ENCODE measurements at regions not wholly inside any gene's neighbourhood (a gene's known extent, or its start where the extent isn't known, plus 50 kb on each side); places are given as distances from the start of the nearest gene placed in this dataset.
"Not testable (repeated sequence)": the region's sequence is repeated elsewhere in the genome, so short reads cannot be mapped to it uniquely, and the experiment has no call there.

DNA sequence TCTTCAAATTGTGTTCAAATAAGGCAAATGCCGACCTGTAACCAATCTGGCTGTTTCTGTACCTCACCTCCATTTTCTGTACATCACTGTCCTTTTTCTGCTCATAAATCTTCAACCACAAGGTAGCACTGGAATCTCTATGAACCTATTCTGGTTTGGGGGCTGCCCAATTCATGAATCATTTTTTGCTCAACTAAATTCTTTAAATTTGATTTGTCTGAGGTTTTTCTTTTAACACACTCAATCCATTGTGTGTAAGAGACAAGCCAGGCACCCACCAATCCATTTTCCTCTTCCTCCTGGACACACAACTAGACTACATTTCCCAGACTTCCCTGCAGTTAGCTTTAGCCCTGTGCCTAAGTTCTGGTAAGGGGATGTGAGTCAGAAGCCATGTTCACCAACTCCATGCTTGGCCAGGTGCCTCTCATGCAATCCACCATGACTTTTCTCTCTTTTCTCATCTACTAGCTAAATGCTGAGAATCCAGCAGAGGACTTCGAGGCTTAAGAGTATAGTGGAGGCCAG, 193.2 kb upstream of the KLF3 start:
- peak; percentile 1 for DNase-seq (ENCODE audit: low read depth)

DNA sequence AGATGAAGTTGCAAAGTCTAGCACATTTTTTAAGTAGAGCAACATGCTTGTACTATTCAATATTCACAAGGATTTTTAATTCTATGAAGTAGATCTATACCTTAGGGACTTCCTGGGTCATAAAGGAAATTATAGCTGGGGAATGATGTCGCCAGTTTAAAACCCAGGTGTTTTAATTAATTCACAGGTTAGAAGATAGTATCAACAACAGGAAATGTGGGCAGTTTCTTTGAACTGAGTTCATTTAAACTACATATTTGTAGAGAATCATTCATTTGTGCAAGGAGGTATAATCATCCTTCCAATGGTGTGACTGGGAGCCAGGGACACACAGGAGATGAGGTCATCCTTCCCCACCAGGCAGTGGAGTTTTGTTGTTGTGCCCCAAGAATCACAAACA, 181.3 kb upstream of the KLF3 start:
- no peak for DNase-seq (ENCODE audit: low read depth)

DNA sequence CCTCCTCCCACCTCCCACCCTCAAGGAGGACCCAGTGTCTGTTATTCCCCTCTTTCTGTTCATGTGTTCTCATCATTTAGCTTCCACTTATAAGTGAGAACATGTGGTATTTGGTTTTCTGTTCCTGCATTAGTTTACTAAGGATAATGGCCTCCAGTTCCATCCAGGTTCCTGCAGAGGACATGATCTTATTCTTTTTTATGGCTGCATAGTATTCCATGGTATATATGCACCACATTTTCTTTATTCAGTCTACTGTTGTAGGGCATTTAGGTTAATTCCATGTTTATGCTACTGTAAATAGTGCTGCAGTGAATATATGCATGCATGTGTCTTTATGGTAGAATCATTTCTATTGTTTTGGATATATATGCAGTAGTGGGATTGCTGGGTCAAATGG, 180.4 kb upstream of the KLF3 start:
- DNase-seq (ENCODE audit: low read depth), result not testable (repeated sequence)

DNA sequence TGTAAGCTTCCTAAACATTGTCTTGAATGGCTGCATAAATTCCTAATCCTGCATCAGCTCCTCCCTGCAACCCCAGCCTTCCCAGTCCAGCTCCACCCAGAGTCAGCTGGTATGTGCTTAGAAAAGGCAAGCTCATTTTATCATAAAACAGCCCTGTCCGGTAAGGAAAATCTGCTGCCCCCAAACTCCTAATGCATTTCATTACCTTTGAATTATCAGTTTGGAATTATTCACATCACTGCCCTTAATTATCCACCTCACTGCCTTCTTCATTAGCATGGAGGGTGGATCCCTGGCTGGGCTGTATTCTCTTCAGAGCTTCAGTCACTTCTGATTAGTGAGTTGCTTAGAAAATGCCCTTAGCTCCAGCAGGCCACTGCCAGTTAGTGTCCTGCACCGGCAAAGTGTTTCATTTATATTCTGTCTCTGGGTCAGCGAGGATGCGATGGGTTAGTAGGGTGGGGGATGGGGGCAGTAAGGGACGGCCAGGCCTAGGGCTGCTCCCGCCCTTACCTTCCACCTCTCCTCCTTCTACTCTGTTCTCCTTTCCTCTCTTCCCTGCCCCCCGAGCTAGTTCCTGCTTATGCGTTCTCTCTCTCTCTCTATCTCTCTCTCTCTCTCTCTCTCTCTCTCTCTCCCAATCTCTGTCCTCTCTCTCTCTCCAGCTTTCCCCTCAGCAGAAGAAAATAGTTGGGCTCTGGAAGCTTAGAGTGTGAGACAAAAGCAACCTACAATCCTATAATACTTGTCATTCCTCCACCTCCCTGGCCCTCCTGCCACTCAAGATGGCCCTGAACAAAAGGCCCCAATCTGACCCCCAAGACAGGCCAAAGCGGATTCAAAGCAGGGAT, 174.8 kb upstream of the KLF3 start:
- DNase-seq (ENCODE audit: low read depth), result no peak

DNA sequence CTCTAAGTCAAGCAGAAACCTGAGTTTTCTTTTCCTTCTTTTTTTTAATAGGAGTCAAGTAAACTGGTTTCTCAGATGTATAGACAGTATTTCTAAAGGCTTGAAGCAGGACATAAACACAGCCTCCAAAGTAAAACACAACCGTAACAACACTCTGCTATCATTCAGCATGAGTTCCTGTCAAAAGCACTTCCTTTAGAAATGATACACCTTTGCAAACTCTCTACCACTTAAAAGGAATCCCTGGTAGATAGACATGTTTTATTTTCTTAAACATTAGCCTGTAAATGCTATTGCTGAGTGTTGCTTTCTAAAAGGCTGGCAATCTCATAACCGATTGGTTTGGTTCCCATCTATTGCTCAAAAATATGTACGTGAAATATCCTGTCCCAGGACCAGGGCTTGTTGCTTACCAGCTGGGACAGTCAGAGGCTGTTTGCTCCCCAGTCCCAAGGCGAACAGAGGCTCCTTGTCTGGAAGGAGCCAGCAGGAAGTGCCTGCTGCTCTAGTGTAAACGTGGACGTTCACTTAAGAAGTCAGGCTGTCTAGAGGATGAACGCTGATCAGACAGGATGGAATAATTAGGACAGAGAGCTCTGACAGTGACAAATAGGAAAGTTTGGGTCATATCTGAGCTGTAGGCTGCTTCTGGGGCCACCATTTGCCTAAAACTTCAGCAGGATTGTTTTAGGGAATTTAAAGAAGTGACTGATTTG, 173.9 kb upstream of the KLF3 start:
- peak; percentile 10 for DNase-seq (ENCODE audit: low read depth)

DNA sequence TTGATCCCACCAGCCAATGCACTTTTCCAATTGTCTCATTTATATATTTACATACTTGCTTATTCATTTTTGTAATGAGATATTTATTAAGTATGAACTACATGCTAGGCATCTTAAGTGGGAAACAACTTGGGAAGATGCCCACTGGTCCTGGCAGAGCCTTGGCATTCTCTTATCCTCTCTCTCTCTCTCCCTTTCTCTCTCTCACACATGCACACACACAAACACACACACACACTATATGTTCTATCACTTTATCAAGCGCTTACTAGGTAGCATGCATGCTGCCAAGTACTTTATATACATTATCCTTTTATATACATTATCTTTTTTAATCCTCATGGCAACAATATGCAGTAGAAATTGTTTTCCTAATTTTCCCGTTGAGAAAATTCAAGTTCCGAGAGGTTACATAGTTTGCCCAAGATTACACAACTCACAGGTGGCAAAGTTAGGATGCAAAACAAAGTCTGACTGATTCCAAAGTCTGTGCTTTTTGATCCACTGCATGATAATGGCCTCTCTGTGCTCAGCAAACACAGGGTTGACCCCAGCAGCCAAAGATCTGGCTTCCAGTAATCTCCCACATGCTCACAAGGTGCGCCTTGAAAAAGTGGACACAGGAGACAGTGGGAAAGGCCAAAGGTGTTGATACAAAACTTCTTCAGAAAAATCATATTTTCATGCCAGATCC, 173.1 kb upstream of the KLF3 start:
- no peak for DNase-seq (ENCODE audit: low read depth)

DNA sequence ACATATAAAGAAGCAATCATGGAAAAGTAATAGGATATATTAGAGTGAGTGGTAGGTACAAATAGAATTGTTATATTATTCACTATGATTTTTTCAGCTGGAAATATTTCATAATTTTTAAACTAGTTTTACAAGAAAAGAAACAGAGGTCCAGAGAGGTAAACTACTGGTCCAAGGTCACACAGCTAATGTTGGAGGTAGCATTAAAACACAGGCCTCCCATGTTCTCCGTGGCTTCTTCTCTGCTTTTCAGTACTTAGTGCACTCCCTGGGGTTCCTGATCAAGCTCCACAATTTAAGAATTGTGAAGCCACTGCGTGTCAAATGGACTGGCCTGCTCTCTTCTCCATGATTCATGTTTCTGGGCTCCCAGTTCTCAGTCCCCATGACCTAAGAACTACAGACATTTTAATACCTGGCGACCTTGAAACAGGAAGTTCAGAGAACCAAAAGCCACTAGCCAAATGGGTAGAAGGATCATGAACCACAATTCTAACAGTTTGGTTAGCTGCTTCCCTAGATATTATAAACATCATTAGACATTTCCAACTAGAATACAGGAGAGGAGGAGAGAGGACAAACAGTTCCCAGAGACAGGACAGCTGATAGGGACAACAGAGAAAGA, 172.0 kb upstream of the KLF3 start:
- DNase-seq (ENCODE audit: low read depth), result no peak

DNA sequence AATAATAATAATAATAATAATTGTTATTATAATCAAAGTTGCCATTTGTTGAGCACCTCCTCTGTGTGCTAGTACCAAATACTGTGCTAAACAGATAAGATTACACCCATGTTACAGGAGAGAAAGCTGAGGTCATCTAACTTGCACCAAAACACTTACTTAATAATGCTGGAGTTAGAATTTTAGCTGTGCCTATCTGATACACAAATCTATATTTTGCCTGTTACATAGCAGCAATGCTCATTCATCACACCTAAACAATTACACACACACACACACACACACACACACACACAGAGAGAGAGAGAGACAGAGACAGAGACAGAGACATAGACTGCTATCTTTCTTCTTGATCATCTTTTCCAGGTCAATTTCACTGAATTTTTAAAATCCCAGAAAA, 170.9 kb upstream of the KLF3 start:
- DNase-seq (ENCODE audit: low read depth), result no peak

DNA sequence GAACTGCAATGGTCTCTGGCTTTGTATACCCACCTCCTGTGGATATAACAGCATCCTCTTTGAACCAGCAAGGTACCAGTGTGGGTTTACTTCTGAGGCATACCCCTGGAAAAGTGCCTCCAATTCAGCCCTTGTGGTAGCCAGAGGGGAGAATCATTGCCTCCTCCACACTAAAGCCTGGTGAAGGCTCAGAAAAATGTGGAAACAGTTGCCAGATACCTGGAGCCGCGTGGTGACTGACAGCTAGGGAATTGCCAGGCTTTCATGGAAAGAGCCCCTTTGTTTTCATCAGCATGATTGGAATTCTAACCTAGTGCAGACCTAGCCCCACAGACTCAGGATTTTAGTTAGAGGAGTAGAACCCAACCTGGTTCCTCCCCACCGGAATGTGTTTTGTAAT, 168.6 kb upstream of the KLF3 start:
- no peak for DNase-seq (ENCODE audit: low read depth)

DNA sequence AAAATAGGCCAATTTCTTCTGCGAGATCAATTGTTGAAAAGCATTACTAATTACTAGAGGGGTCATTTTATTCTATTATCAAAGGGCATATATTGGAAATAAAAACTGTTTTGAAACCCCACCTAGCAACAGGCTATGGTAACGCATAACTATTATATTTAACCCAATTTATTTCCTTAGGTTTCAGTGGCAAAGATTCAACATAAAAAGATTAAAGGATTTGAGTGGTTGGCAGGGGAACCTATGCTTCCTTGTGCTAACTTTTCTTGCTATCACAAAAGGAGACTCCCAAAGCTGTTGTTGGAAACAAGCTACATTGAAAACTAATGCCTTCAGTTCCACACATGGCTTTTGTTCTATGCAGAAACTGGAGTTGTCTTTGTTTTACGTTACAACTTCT, 166.9 kb upstream of the KLF3 start:
- DNase-seq (ENCODE audit: low read depth), result no peak

DNA sequence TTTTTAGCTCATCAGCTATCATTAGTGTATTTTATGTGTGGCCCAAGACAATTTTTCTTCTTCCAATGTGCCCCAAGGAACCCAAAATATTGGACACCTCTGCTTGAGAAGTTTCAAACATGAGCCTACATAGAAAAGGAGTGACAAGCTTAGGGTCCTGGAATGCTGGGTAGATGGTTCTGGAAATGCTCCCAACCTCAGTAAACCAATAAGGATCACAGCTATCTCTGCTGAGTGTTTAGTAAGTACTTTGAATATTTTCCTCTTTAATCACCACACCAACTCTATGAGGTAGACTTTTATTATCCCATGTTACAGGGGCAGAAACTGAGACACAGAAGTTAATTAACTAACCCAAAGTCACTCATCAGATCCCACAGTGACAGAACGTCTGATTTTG, 164.9 kb upstream of the KLF3 start:
- no peak for DNase-seq (ENCODE audit: low read depth)

DNA sequence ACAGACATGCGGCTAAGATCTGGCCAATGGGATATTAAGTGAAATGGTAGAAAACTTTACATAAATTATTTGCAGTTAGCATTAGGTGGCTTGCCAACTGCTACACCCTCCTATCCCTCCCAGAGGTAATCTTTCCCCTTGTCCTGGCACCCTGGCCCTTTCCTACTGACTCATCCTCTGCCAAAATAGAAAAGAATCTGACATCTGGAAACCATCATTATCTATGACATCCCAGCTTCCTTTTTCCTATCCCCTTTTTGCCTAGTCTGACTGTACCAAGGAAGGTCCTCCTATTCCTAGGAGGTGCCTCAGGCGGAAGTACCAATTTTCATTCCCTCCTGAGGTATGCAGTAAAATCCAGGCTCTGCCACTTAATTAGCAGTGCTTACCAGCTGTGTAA, 163.6 kb upstream of the KLF3 start:
- no peak for DNase-seq (ENCODE audit: low read depth)

DNA sequence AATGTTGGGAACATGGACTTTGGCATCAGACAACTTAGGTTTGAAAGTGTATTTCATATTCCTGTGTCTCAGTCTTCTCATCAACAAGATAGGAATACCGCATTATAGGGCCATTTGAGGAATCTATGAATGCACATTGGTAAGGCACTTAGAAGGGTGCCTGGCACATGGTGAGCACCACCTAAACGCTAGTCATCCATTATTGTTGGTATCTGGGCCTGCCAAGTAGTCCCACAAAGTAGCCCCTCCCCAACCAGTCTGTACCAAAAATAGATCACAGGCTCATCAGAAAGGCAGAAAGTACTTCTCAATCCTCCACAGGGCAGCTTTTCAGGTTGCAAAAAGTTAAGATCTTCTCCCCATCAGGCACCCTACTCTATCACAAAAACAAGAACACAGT, 162.3 kb upstream of the KLF3 start:
- DNase-seq (ENCODE audit: low read depth), result no peak

DNA sequence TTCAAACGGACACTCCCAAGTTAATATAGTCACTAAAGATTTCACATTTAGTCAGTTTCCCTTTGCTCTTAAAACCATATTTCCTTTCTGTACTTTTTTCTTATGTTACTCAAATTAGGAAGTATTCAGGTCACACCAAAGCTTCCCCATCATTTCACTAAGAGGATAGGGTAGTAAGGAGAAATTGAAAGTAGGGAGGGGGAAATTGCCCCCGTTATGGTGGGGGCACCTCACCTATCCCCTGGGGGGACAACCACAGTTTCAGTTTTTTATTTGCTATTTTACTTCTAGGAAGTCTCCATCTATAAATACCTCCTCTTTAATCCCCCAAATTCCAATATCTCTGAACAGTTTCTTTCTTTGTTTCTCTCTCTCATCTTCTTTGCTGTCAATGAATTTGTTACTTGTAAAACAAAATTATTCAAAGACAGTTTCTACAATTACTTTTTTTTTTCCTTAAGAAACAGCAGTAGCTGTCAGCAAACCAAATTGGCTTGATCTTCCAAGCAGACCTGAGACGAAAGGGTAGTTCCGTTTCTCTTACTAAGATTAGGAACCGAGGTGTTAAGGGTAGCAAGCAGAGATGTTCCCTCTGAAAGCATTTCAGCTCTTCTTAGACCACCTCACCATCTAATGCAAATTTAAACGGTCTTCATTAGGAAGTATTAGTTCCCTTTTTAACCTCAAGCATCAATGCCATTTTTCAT, 160.2 kb upstream of the KLF3 start:
- DNase-seq (ENCODE audit: low read depth), result no peak

DNA sequence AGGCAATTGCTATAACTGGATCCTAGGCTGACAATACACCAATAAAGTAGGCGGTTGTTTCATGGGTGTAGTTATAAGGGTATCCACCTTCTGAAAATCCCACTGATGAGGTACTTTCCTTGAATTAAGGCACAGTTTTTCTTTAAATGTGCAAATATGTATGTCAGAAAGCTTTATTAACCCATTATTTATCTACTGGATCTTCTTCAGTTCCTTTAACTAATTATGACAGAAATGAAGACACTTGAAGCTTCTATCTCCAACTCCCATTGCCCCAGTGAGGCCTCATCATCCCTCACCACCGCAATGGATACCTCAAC, 159.6 kb upstream of the KLF3 start:
- no peak for DNase-seq (ENCODE audit: low read depth)

DNA sequence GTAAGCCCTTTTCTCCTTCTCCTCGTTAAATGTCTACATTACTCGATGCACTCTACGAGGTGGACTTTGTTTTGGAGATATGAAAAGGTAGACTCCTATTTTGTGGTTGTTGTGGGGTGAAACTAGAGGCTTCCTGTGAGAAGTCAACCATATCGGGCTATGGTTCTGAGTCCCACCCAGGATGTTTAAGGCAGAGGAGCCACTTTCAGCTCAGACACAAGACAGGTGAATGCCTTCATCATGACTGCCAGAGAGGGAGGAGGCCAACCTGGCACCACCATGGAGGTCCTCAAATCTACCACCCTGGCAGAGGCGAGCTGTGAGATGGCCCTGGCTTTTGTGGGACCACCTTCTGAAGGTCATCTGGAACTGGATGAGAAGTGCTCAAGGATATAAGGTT, 154.4 kb upstream of the KLF3 start:
- no peak for DNase-seq (ENCODE audit: low read depth)

DNA sequence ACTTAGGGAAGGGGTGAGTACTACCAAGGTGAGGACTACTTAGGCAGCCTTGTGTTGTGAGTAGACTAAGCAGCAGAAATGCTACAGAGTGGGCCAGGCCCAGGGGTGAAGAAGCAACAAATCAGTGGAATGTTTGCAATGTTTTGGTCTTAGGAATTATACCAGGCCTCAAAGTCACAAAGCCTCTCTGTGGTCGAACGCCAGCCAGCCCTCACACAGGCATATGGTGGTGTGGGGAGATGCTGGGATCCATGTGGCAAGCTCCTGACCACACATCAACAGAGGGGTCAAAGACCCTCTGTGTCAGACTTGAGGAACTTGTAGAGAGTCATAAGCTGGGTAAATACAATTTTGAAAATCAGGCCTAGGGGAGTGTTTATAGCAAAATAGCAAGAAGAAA, 153.8 kb upstream of the KLF3 start:
- no peak for DNase-seq (ENCODE audit: low read depth)

DNA sequence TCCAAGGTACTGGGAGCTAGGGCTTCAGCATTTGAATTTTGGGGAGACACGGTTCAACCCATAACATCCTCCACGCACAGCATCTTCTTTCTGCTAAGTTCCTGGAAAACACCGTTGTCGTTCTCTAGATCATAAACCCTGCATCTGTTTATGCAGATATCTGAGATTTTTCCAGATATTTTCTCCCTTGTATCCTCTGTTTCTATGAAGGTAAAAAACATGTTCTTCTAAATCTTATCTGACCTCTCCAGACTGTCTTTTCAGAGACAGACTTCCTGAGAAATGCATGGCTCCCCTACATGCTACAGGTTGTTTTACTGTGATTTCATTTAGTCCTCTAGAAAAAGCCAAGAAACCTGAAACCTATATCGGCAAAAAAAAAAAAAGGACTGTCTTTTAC, 152.3 kb upstream of the KLF3 start:
- DNase-seq (ENCODE audit: low read depth), result no peak

DNA sequence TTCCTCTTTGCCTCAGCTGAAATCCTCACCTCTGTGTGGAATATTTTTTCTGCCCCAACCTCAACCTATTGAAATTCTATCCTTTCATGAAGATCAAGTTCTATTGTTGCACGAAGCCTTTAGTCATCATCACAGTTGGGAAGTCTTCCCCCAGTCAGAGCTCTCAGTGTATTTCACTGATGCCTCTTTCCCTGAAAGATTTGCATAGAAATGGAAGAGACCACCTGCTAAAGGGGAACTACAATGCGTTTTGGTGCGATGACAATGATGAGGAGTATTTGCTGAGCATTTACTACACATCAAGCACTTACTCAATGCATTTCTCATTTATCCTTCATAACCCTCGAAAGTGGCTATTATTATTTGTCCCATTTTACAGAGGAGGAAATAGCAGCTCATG, 151.2 kb upstream of the KLF3 start:
- no peak for DNase-seq (ENCODE audit: low read depth)

DNA sequence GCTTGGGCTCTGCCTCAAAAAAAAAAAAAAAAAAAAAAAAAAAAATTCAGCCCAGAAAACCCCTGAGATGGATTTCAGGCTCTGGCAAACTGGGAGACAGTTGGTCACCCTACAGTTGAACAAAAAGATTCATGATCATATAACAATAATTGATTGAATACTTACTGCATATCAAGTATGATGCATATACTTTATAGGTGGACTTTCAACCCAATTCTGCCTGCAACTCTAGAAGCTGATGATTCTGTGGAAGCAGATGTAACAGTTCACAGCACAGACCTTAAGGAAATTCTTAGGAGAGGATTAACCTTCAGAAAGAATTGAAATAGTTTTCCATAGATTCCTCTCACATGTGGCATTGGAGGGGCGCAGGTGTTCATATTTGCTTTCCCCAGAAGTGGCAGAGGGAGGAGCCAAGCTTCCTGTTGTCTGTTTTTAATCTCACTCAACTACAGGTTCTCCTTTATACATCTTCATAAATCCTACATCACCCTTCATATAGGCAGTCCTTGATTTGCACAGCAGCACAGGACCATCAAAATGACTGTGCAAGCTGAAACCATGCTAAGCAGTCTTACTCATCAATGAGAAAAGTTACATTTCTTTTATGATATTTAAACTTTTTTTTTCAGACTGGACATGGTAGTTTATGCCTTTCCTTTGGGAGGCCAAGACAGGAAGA, 149.4 kb upstream of the KLF3 start:
- DNase-seq (ENCODE audit: low read depth), result no peak

DNA sequence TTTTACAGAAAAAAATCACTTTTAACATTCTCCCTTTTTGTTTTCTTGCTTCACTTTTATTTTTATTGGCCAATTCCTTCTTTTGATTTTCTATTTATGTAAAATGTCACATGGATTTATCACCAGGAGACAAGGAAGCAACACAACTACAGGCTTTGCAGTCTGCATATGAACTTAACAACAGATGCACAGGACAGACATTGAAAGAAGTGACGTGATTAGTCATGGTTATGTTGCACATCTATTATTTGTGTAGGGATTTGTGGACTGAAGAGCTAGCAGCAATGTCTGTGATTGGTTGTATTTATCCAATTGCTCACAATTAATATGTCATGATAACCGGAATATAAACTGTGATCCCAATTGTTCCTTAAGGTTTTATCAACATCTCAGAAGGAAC, 147.8 kb upstream of the KLF3 start:
- no peak for DNase-seq (ENCODE audit: low read depth)

Data from ELR (cell line).